ENCODE measurements at regions not wholly inside any gene's neighbourhood (a gene's known extent, or its start where the extent isn't known, plus 50 kb on each side); places are given as distances from the start of the nearest gene placed in this dataset.
A peak's percentile ranks its signal among the peaks of the same experiment; 100 is the strongest.

GRCh38 chr21:36628106-36628505 lies 70.8 kb upstream of the SIM2 start:
- no peak for DNase-seq (ENCODE audit: low read depth, low spot score)

- DNase-seq (ENCODE audit: low read depth, low spot score), result no peak
These were observed 70.0 kb upstream of the SIM2 start for GRCh38 chr21:36628761-36629460.

DNA sequence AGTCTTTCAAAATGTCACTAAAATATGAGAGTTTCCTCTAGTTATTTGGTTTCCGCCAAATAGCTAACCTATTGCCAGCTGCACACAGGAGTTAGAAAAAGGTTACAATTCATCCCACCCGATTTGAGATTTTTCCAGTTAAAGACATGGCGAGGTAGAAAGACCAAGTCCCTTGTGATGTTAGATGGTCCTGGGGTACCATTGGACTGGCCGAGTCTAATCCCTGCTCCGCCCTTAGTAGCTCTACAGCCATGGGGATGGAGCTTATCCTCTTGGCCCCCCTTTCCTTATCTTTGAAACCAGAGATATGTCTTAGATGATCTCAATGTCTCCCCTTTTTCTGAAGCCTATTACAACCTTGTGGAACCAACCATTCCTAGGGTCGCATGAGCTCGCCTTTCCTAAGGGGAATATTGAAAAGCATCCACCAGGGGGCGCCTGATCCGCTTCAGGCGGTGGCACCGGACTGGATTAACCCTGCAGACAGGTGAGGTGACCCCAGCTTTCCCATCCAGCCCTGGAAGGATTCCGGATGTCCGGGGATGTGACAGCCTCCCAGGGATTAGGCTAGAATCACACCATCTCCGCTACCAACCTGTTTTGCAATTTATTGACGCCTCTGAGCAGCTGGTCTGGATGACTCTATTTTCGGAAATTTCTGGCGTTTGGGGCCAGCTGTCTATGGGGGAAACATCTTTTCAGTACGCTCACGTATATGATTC lies 68.3 kb upstream of the SIM2 start:
- peak; percentile 36 for DNase-seq (ENCODE audit: low read depth, low spot score)

GRCh38 chr21:36636016-36636415 lies 62.9 kb upstream of the SIM2 start:
- DNase-seq (ENCODE audit: low read depth, low spot score), result no peak

DNA sequence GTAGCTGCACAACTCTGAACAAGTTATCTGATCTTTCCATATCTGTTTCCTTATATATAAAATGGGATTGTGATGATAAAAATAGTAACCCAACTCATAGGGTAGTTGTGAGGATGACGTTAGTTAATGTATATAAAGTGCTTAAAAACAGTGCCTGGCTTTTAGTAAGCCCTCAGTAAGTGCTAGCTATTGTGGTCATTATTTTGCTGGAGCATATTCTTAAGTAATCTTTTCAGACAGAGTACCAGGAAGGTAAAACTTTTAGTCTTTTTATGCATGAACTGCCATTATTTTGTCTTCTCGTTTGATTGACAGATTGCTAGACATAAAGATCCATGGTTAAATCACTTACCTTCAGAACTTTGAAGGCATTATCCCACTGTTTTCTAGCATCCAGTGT lies 62.5 kb upstream of the SIM2 start:
- no peak for DNase-seq (ENCODE audit: low read depth, low spot score)

DNA sequence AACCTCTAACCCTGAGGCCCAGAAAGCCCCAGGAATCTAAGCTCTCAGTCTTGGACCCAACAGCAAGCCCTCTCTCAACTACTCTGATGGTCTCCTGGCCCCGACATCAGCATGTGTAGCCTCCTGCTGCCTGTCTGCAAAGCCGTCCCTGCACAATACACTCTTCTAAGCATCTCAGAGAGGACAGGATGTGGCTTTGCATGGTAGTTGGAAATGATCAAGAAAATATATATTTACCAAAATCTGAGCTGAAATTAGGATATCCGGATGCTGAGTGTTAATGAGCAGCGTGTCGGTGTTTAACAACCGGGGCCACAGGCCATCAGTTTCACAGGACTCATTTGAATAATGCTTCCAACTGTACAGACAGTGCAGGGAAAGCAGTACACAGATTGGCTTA lies 59.1 kb upstream of the SIM2 start:
- DNase-seq (ENCODE audit: low read depth, low spot score), result no peak

DNA sequence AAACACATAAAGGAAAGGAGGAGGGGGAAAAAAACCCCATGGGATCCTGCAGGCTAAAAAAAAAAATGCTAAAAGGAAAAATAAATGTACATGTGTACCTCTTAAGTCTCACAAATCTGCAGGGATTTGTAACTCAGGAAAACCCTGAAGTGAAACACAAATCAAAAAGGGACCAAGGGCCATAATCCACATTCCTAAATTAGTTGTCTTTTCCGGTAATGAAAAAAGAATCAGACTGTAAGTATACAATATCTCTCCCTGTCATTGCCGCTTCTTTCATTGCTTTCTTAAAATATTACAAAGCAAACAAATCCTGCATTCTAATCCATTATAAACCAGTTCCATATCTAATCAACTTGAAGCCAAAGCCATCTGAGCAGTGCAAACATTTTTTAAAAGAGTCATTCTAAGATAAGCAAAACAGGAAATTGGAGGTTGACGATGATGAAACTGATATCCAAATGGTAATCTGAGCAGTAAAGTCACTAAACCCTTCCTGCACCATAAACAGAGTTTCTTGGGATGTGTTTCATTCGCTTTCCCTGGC lies 58.7 kb upstream of the SIM2 start:
- no peak for DNase-seq (ENCODE audit: low read depth, low spot score)

DNA sequence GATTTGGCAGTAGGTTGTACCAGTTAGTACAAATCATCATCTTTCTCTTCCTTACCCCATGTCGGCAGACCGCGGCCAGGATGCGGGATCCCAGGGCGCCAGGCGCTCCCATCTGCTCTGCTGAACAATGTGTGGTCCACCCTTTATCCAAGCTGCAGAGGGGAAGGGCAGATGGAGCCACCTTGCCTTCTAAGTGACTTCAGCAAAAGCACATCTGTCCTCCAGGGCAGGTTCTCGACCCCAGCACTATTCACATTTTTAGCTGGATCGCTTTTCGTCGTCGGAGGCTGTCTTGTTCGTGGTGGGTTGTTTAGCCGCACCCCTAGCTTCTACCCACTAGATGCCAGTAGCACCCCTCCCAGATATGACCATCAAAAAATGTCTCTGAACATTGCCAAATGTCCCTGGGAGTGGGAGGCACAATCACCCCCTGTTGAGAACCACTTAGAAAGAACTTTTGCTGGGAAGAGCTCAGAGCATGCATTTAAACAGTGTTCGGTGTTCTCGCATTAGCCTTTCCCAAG lies 58.1 kb upstream of the SIM2 start:
- DNase-seq (ENCODE audit: low read depth, low spot score), result no peak

DNA sequence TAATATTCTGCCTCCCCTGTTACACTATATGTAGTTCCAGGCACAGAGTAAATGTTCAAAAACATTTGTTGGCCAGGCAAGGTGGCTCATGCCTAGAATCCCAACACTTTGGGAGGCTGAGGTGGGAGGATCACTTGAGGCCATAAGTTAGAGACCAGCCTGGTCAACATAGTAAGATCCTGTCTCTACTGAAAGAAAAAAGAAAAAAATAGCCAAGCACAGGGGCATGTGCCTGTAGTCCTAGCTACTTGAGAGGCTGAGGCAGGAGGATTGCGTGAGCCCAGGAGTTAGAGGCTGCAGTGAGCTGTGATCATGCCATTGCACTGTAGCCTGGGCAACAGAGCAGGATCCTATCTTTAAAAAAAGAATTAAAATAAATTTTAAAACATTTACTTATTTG lies 57.6 kb upstream of the SIM2 start:
- DNase-seq (ENCODE audit: low read depth, low spot score), result no peak

DNA sequence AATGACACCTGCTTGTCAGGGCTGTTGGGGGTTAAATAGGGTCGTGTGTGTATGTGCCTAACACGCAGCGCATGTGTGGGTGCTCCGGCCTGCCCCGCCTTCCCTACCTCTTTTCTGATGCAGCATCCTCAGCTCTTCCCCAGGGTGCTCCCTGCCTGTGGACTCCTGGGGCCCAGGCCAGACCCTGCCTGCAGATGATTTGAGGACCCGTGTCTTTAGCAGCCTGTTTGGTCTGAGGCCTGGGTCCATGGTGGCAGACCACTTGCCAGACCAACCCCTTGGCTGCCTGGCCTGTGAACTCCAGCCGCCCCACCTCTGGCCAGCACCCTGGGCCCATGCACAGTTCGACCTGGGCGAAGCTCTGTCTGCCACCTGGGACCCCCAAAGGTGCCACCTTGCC lies 57.0 kb upstream of the SIM2 start:
- no peak for DNase-seq (ENCODE audit: low read depth, low spot score)

- DNase-seq (ENCODE audit: low read depth, low spot score), result no peak
These were observed 56.1 kb upstream of the SIM2 start for GRCh38 chr21:36642777-36643176.

GRCh38 chr21:36643374-36644250 lies 55.3 kb upstream of the SIM2 start:
- DNase-seq (ENCODE audit: low read depth, low spot score), result no peak

- no peak for DNase-seq (ENCODE audit: low read depth, low spot score)
These were observed 52.9 kb upstream of the SIM2 start for GRCh38 chr21:36646011-36646410.

DNA sequence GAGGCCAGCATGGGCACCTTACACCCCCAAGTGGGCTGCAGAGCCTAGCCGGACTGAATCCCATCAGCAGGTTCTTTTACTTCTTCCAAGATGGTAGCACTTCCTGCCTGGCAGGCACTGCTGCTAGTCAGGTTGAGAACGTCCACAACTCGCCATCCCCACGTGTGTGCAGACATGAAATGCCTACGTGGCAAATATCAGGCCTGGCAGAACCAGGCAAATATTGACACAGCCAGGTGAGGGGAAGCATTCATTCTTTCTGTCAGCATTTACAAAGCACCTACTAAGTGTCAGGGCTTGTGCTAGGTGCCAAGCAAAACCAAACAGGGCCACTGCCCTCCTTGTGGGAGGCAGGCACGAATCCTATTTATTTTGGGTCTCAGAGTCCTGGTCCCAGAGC lies 52.3 kb upstream of the SIM2 start:
- no peak for DNase-seq (ENCODE audit: low read depth, low spot score)

DNA sequence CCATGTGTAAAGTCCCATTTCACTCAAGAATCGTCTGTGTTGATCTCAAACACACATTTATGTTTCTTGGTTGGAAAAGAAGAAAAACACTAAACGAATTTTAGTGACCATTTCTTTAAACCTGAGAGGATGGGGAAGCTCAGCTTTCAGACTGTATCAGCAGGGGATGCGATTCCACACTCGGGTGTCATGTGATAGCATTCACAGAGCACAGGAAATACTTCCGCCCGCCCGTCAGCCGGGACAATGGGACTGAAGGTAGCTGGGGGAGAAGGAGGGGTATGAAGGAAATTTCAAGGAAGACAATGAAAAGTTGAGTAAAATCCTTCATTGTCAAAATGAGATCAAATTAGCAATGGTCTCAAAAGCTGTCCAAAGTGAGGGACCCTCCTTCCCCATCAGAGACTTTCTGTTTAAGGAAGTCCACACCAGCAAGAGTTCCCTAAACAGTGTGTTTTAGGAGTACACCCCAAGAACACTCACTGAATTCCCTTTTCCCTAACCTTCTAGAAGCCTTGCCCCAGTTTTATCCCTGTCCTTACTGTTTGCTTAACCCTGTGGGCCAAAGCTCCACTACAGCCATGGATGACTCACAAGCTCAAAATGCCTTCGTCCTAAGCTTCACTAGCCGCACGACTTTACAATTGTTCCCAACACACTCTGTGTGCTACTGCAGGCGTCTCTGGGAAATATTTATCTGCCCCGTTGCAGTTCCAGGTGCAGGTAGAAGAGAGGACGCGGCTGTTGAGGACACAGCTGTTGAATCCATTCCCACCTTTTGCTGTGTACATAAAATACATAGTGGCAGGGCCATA lies 51.4 kb upstream of the SIM2 start:
- DNase-seq (ENCODE audit: low read depth, low spot score), result no peak

Data from activated CD4-positive, CD25-positive, alpha-beta regulatory T cell treated with anti-CD3 and anti-CD28 coated beads, Interleukin-2, amount 50 U/mL, for 16 hours (primary cell).